ENCODE measurements at regions not wholly inside any gene's neighbourhood (a gene's known extent, or its start where the extent isn't known, plus 50 kb on each side); places are given as distances from the start of the nearest gene placed in this dataset.
A peak's percentile ranks its signal among the peaks of the same experiment; 100 is the strongest.
"Not testable (repeated sequence)": the region's sequence is repeated elsewhere in the genome, so short reads cannot be mapped to it uniquely, and the experiment has no call there.

DNA sequence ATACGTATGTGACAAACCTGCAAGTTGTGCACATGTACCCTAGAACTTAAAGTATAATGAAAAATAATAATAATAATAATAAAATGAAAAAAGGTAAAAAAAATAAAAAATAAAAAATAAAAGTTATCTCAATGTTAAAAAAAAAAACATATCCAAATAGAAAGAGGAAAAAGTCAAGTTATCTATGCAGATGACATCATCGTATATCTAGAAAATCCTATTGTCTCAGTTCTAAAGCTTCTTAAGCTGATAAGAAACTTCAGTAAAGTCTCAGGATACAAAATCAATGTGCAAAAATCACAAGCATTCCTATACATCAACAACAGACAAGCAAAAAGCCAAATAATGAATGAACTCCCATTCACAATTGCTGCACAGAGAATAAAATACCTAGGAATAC, 466.6 kb upstream of the PHF14 start:
- Histone ChIP-seq H3K4me3 (ENCODE audit: low read depth, low read length) (no peak overlapping the region), H3K27ac (ENCODE audit: extremely low read depth, low read depth, low read length) (no peak overlapping the region), H3K4me1 (ENCODE audit: control insufficient read depth, insufficient read depth, low read length) (no peaks in the 10 kb centered on the region), H3K9me3 (ENCODE audit: control insufficient read depth, insufficient read depth, low read depth, low read length) (no peaks in the 10 kb centered on the region), H3K36me3 (ENCODE audit: control insufficient read depth in 2 of 2, insufficient read depth in 1 of 2, low read length in 2 of 2) (no peaks in the 10 kb centered on the region)
- TF ChIP-seq ATF2 (tag by site-specific recombination; IDR thresholded peaks at IDR 0.05; ENCODE audit: low read depth) (peak; percentile 49; the same call in 1 of the 2 replicates), ZNF223 (tag by site-specific recombination; IDR thresholded peaks at IDR 0.05) (no peak)
- POLR2A ChIA-PET: no interaction called here
- CTCF ChIA-PET: no interaction called here

GRCh38 chr7:10521306-10521705, 452.4 kb upstream of the PHF14 start:
- TF ChIP-seq ZBTB26 (tag by site-specific recombination; optimal IDR thresholded peaks at IDR 0.05): no peak
- no peak for TF ChIP-seq ZNF692 (tag by site-specific recombination; IDR thresholded peaks at IDR 0.05)
- no peak for TF ChIP-seq ZNF473 (tag by site-specific recombination; IDR thresholded peaks at IDR 0.05)
- TF ChIP-seq ZNF248 (tag by site-specific recombination; IDR thresholded peaks at IDR 0.05): no peak
- TF ChIP-seq, protein P1, sequence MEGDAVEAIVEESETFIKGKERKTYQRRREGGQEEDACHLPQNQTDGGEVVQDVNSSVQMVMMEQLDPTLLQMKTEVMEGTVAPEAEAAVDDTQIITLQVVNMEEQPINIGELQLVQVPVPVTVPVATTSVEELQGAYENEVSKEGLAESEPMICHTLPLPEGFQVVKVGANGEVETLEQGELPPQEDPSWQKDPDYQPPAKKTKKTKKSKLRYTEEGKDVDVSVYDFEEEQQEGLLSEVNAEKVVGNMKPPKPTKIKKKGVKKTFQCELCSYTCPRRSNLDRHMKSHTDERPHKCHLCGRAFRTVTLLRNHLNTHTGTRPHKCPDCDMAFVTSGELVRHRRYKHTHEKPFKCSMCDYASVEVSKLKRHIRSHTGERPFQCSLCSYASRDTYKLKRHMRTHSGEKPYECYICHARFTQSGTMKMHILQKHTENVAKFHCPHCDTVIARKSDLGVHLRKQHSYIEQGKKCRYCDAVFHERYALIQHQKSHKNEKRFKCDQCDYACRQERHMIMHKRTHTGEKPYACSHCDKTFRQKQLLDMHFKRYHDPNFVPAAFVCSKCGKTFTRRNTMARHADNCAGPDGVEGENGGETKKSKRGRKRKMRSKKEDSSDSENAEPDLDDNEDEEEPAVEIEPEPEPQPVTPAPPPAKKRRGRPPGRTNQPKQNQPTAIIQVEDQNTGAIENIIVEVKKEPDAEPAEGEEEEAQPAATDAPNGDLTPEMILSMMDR (tag by site-specific recombination; IDR thresholded peaks at IDR 0.05): no peak
- no peak for TF ChIP-seq ZNF175 (tag by site-specific recombination; IDR thresholded peaks at IDR 0.05)
- TF ChIP-seq ZNF19 (tag by site-specific recombination; IDR thresholded peaks at IDR 0.05; ENCODE audit: low read depth): no peak
- no peak for TF ChIP-seq SALL2 (tag by site-specific recombination; IDR thresholded peaks at IDR 0.05; ENCODE audit: borderline replicate concordance)
- no peak for TF ChIP-seq ZNF610 (tag by site-specific recombination; IDR thresholded peaks at IDR 0.05; ENCODE audit: borderline replicate concordance)
- TF ChIP-seq ZSCAN23 (tag by site-specific recombination; IDR thresholded peaks at IDR 0.05): no peak
- no peak for TF ChIP-seq ZFP3 (tag by site-specific recombination; IDR thresholded peaks at IDR 0.05; ENCODE audit: low read depth)
- TF ChIP-seq ZNF26 (tag by site-specific recombination; IDR thresholded peaks at IDR 0.05): no peak
- TF ChIP-seq ZNF510 (tag by site-specific recombination; IDR thresholded peaks at IDR 0.05; ENCODE audit: insufficient replicate concordance): no peak
- no peak for TF ChIP-seq ZNF404 (tag by site-specific recombination; IDR thresholded peaks at IDR 0.05)
- TF ChIP-seq REPIN1 (tag by site-specific recombination; IDR thresholded peaks at IDR 0.05; ENCODE audit: low read depth): no peak
- TF ChIP-seq, protein P2, sequence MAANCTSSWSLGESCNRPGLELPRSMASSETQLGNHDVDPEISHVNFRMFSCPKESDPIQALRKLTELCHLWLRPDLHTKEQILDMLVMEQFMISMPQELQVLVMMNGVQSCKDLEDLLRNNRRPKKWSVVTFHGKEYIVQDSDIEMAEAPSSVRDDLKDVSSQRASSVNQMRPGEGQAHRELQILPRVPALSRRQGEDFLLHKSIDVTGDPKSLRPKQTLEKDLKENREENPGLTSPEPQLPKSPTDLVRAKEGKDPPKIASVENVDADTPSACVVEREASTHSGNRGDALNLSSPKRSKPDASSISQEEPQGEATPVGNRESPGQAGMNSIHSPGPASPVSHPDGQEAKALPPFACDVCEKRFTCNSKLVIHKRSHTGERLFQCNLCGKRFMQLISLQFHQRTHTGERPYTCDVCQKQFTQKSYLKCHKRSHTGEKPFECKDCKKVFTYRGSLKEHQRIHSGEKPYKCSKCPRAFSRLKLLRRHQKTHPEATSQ (tag by site-specific recombination; IDR thresholded peaks at IDR 0.05): no peak
- TF ChIP-seq WT1 (tag by site-specific recombination; IDR thresholded peaks at IDR 0.05): no peak
- H3K36me3 ChIP-seq (ENCODE audit: control insufficient read depth in 2 of 2, insufficient read depth in 1 of 2, low read length in 2 of 2): no peaks in the 10 kb centered on the region
- H3K4me1 ChIP-seq (ENCODE audit: control insufficient read depth, insufficient read depth, low read length): no peaks in the 10 kb centered on the region
- ChIA-PET POLR2A (no interaction called here), CTCF (interaction anchor here (0.5 kb wide), 1 partner anchor 364 kb away, joined by 4 read pairs; no protein-coding TSS in a partner anchor)
- no peaks in the 10 kb centered on the region for H3K9me3 ChIP-seq (ENCODE audit: control insufficient read depth, insufficient read depth, low read depth, low read length)
- no peak overlapping the region for H3K27ac ChIP-seq (ENCODE audit: extremely low read depth, low read depth, low read length)
- H3K4me3 ChIP-seq (ENCODE audit: low read depth, low read length): no peak overlapping the region

- H3K4me1 ChIP-seq (ENCODE audit: control insufficient read depth, insufficient read depth, low read length); H3K4me3 ChIP-seq (ENCODE audit: low read depth, low read length); CTCF ChIA-PET; H3K36me3 ChIP-seq (ENCODE audit: control insufficient read depth in 2 of 2, insufficient read depth in 1 of 2, low read length in 2 of 2); H3K27ac ChIP-seq (ENCODE audit: extremely low read depth, low read depth, low read length); H3K9me3 ChIP-seq (ENCODE audit: control insufficient read depth, insufficient read depth, low read depth, low read length); POLR2A ChIA-PET: not testable (repeated sequence)
Measured at GRCh38 chr7:10533429-10533828, 440.2 kb upstream of the PHF14 start.

All from HEK293 (cell line).